H1 (cell line): ENCODE measurements at regions not wholly inside any gene's neighbourhood (a gene's known extent, or its start where the extent isn't known, plus 50 kb on each side); places are given as distances from the start of the nearest gene placed in this dataset.

Experiments used
- CTCF ChIA-PET: fragments of 300-600 bp; sonication (Branson Sonifier 250); formaldehyde crosslinking; loops from one replicate; lab custom pipeline; 2021; ENCODE audit not compliant: partially characterized antibody; lab: Charles Lee
- POLR2A ChIA-PET: fragments of 300-600 bp; sonication (Branson Sonifier 250); formaldehyde crosslinking; loops from one replicate; lab custom pipeline; 2021; ENCODE audit warnings: inconsistent platforms; ENCODE audit not compliant: partially characterized antibody; lab: Charles Lee
- DNase-seq, 2 experiments: peaks; one replicate each; pipeline versions ENCODE4 v3.0.0 to v3.0.0-alpha.2; 2010 to 2022; ENCODE audit warnings: low spot score in 2 of 2, low read depth in 1 of 2, mixed read lengths in 1 of 2
- FAIRE-seq: peaks from 2 replicates; lab custom pipeline; 2011; peaks lifted over from hg19 to GRCh38; lab: Jason Lieb, UNC
- H2AFZ ChIP-seq: 2 replicates; pipeline ENCODE4 v1.8.1; 2012; ENCODE audit warnings: low read length, inconsistent platforms
- H2AK5ac ChIP-seq: 2 replicates; pipeline ENCODE4 v1.6.1; 2013; ENCODE audit warnings: low read depth, low read length
- H2BK120ac ChIP-seq: replicated peaks from 2 replicates; pipeline ENCODE3; 2013; ENCODE audit warnings: low read depth, low read length, inconsistent platforms
- H2BK12ac ChIP-seq: 2 replicates; pipeline ENCODE4 v1.6.1; 2013; ENCODE audit warnings: low read depth, low read length
- H2BK15ac ChIP-seq: 2 replicates; pipeline ENCODE4 v1.6.1; 2013; ENCODE audit warnings: low read length
- H2BK20ac ChIP-seq: 2 replicates; pipeline ENCODE4 v1.6.1; 2013; ENCODE audit warnings: low read length
- H2BK5ac ChIP-seq: 2 replicates; pipeline ENCODE4 v1.6.1; 2013; ENCODE audit warnings: low read depth, low read length
- H3K14ac ChIP-seq: 2 replicates; pipeline ENCODE4 v1.6.1; 2013; ENCODE audit warnings: inconsistent platforms; ENCODE audit not compliant: insufficient read length
- H3K18ac ChIP-seq: 2 replicates; pipeline ENCODE4 v1.6.1; 2013; ENCODE audit warnings: low read length; ENCODE audit errors: extremely low read depth
- H3K23ac ChIP-seq: 2 replicates; pipeline ENCODE4 v1.6.1; 2013; ENCODE audit warnings: inconsistent platforms; ENCODE audit not compliant: insufficient read length
- H3K23me2 ChIP-seq: 2 replicates; pipeline ENCODE4 v1.6.1; 2013; ENCODE audit warnings: low read depth, low read length
- H3K27ac ChIP-seq: 2 replicates; pipeline ENCODE4 v1.6.1; 2011; ENCODE audit warnings: low read depth, low read length, inconsistent platforms
- H3K27me3 ChIP-seq, 4 experiments: replicated peaks in 1 of 4; 1 replicate in 1 of 4; 2 replicates in 3 of 4; pipeline versions ENCODE4 v1.6.1 to v1.8.1; 2011 to 2013; ENCODE audit warnings: low read length in 3 of 4, mild to moderate bottlenecking in 3 of 4, inconsistent platforms in 2 of 4, mixed read lengths in 2 of 4, moderate library complexity in 1 of 4; ENCODE audit not compliant: control insufficient read depth in 3 of 4, insufficient read depth in 3 of 4; ENCODE audit errors: extremely low read depth in 1 of 4
- H3K36me3 ChIP-seq, 4 experiments: 2 replicates each; pipeline versions ENCODE4 v1.6.1 to v1.8.1; 2011 to 2013; ENCODE audit warnings: mild to moderate bottlenecking in 4 of 4, low read length in 3 of 4, moderate library complexity in 2 of 4, control low read depth in 1 of 4, inconsistent platforms in 1 of 4; ENCODE audit not compliant: insufficient read depth in 4 of 4, control insufficient read depth in 2 of 4
- H3K4ac ChIP-seq: replicated peaks from 2 replicates; pipeline ENCODE3; 2013; ENCODE audit warnings: low read length, low read depth, mixed read lengths, inconsistent platforms; ENCODE audit not compliant: insufficient read length
- H3K4me1 ChIP-seq, 4 experiments: replicated peaks in 1 of 4; 1 replicate in 1 of 4; 2 replicates in 3 of 4; pipeline versions ENCODE4 v1.6.1 to v1.8.1; 2011 to 2013; ENCODE audit warnings: low read length in 3 of 4, inconsistent platforms in 2 of 4, mixed read lengths in 1 of 4; ENCODE audit not compliant: insufficient read depth in 4 of 4, control insufficient read depth in 3 of 4
- H3K4me2 ChIP-seq, 2 experiments: 2 replicates each; pipeline versions ENCODE4 v1.6.1 to v1.8.1; 2011 to 2013; ENCODE audit warnings: low read depth in 2 of 2, low read length in 2 of 2, control low read depth in 1 of 2, inconsistent platforms in 1 of 2, mild to moderate bottlenecking in 1 of 2; ENCODE audit not compliant: insufficient read depth in 1 of 2
- H3K4me3 ChIP-seq, 4 experiments: fragments of 200-600, 300-600 bp in 1 of 4; sonication (generic), shearing (Covaris generic), sonication (Bioruptor Twin) in 1 of 4; 2 replicates each; pipeline versions ENCODE4 v1.5.1 to v1.8.1; 2011 to 2016; ENCODE audit warnings: low read length in 4 of 4, low read depth in 3 of 4, control low read depth in 2 of 4, inconsistent platforms in 2 of 4, mild to moderate bottlenecking in 2 of 4, mixed read lengths in 1 of 4, moderate library complexity in 1 of 4; ENCODE audit not compliant: insufficient read depth in 2 of 4; ENCODE audit errors: extremely low read depth in 1 of 4
- H3K56ac ChIP-seq: replicated peaks from 2 replicates; pipeline ENCODE3; 2013; ENCODE audit warnings: low read depth, mild to moderate bottlenecking, mixed read lengths, low read length, inconsistent platforms; ENCODE audit not compliant: insufficient read length
- H3K79me1 ChIP-seq: 2 replicates; pipeline ENCODE4 v1.6.1; 2013; ENCODE audit warnings: low read depth, low read length, control low read depth
- H3K79me2 ChIP-seq, 2 experiments: 2 replicates each; pipeline versions ENCODE4 v1.6.1 to v1.8.1; 2012 to 2013; ENCODE audit warnings: low read length in 2 of 2, mild to moderate bottlenecking in 2 of 2, inconsistent platforms in 1 of 2; ENCODE audit not compliant: insufficient read depth in 2 of 2, control insufficient read depth in 1 of 2
- H3K9ac ChIP-seq, 4 experiments: replicated peaks in 1 of 4; 1 replicate in 1 of 4; 2 replicates in 3 of 4; pipeline versions ENCODE4 v1.6.1 to v1.8.1; 2011 to 2013; ENCODE audit warnings: low read depth in 3 of 4, low read length in 3 of 4, control low read depth in 2 of 4, mild to moderate bottlenecking in 2 of 4, moderate library complexity in 2 of 4, inconsistent platforms in 1 of 4; ENCODE audit errors: extremely low read depth in 1 of 4
- H3K9me3 ChIP-seq, 2 experiments: 2 replicates each; pipeline versions ENCODE4 v1.6.1 to v1.8.1; 2012 to 2013; ENCODE audit warnings: mild to moderate bottlenecking in 2 of 2, moderate library complexity in 2 of 2, control low read depth in 1 of 2, inconsistent platforms in 1 of 2, low read depth in 1 of 2, low read length in 1 of 2, mixed read lengths in 1 of 2; ENCODE audit not compliant: insufficient read depth in 2 of 2
- H4K20me1 ChIP-seq, 2 experiments: replicated peaks in 1 of 2; 2 replicates each; pipeline versions ENCODE3 to v1.8.1; 2011 to 2013; ENCODE audit warnings: inconsistent platforms in 2 of 2, low read length in 2 of 2, mild to moderate bottlenecking in 1 of 2; ENCODE audit not compliant: insufficient read depth in 2 of 2, control insufficient read depth in 1 of 2
- H4K5ac ChIP-seq: 2 replicates; pipeline ENCODE4 v1.6.1; 2013; ENCODE audit warnings: low read length, low read depth, mixed read lengths, inconsistent platforms; ENCODE audit not compliant: insufficient read length
- H4K8ac ChIP-seq: 2 replicates; pipeline ENCODE4 v1.8.0; 2013; ENCODE audit warnings: mild to moderate bottlenecking, moderate library complexity, low read length, inconsistent platforms; ENCODE audit not compliant: insufficient read depth; ENCODE audit errors: extremely low read depth
- H4K91ac ChIP-seq: replicated peaks from 2 replicates; pipeline ENCODE3; 2013; ENCODE audit warnings: low read length, mixed read lengths, inconsistent platforms; ENCODE audit not compliant: insufficient read length
- GABPA ChIP-seq: IDR thresholded peaks from 2 replicates; pipeline ENCODE4 v1.6.1; 2011; ENCODE audit warnings: mild to moderate bottlenecking, low read length, moderate library complexity, borderline replicate concordance; ENCODE audit not compliant: insufficient read depth
- HDAC2 ChIP-seq, 2 experiments: fragments of 300-600 bp in 1 of 2; sonication (generic) in 1 of 2; IDR thresholded peaks; 2 replicates each; pipeline ENCODE4 v1.6.1; 2011 to 2012; ENCODE audit warnings: low read depth in 2 of 2, low read length in 2 of 2, mild to moderate bottlenecking in 2 of 2, moderate library complexity in 2 of 2, borderline replicate concordance in 1 of 2, inconsistent platforms in 1 of 2
- KDM1A ChIP-seq: fragments of 200-600, 300-600 bp; sonication (generic); IDR thresholded peaks from 2 replicates; pipeline ENCODE4 v1.7.1; 2016; ENCODE audit warnings: mild to moderate bottlenecking, low read length, borderline replicate concordance
- KDM5A ChIP-seq: fragments of 200-600 bp; IDR thresholded peaks from 2 replicates; pipeline ENCODE4 v1.7.1; 2012; ENCODE audit warnings: mild to moderate bottlenecking, low read length, inconsistent platforms, mixed read lengths
- MAFK ChIP-seq: IDR thresholded peaks from 2 replicates; pipeline ENCODE4 v1.6.1; 2012; ENCODE audit warnings: low read depth, mild to moderate bottlenecking, improper control_type of control experiment, low read length
- SP4 ChIP-seq: IDR thresholded peaks from 2 replicates; pipeline ENCODE4 v1.6.1; 2012; ENCODE audit warnings: low read length, inconsistent platforms
- ZNF274 ChIP-seq: IDR thresholded peaks from 2 replicates; pipeline ENCODE4 v1.7.0; 2012; ENCODE audit warnings: low read length, borderline replicate concordance; ENCODE audit errors: extremely low read depth
- WGBS, 2 experiments: shearing (Covaris generic) in 1 of 2; methylation state at CpG; one replicate each; pipeline versions ENCODE4 v1.1.6 to v1.1.7; 2013 to 2015; ENCODE audit warnings: low lambda C conversion rate in 2 of 2, mixed read lengths in 2 of 2, inconsistent platforms in 1 of 2, low coverage in 1 of 2, missing lambda C conversion rate in 1 of 2; ENCODE audit not compliant: insufficient replicate concordance in 2 of 2, insufficient coverage in 1 of 2, insufficient read length in 1 of 2; ENCODE audit errors: extremely low coverage in 1 of 2, missing lambda C conversion rate in 1 of 2; 5-methylcytosine and 5-hydroxymethylcytosine counted together

DNA sequence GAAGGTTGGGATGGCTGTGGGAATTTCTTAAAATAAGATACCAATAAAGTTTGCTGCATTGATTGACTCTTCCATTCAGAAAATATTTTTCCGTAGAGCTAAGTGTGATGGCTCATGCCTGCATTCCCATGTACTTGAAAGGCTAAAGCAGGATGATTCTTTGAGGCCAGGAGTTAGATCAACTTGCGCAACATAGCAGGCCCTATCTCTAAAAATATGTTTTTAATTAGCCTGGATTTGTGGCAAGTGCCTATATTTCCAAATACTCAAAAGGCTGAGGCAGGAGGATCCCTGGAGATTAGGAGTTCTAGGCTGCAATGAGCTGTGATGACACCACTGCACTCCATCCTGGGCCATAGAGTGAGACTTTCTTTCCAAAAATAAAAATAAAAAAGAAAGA, 431.2 kb upstream of the PTCHD4 start:
- H2BK120ac ChIP-seq, result no peak overlapping the region
- H3K23ac ChIP-seq, result no peak overlapping the region
- H2BK5ac ChIP-seq, result no peak overlapping the region
- H3K4me2 ChIP-seq, result no peak overlapping the region
- FAIRE-seq, result no peak
- H3K56ac ChIP-seq, result no peak overlapping the region
- no peak overlapping the region for H2BK12ac ChIP-seq
- no peaks in the 10 kb centered on the region for H3K27me3 ChIP-seq
- no peak overlapping the region for H2BK15ac ChIP-seq
- no peak overlapping the region for H3K14ac ChIP-seq
- H3K9me3 ChIP-seq, result peaks cover 0 to 6% of the 10 kb centered on the region in 2 experiments; a peak in 1 of 4 replicates
- no peak for TF ChIP-seq SP4
- TF ChIP-seq MAFK, result no peak
- no peak for TF ChIP-seq HDAC2 (IDR thresholded peaks at IDR 0.05; ENCODE audit: borderline replicate concordance in 1 of 2, low read depth in 2 of 2, low read length in 2 of 2)
- TF ChIP-seq ZNF274, result no peak
- TF ChIP-seq KDM5A, result no peak
- TF ChIP-seq KDM1A, result no peak
- no peak for TF ChIP-seq GABPA
- ChIA-PET POLR2A (no interaction called here), CTCF (no interaction called here)
- H3K4me3 ChIP-seq, result no peak overlapping the region
- no peaks in the 10 kb centered on the region for H3K23me2 ChIP-seq
- H3K36me3 ChIP-seq, result no peaks in the 10 kb centered on the region
- H3K4me1 ChIP-seq, result no peaks in the 10 kb centered on the region
- H2AK5ac ChIP-seq, result no peak overlapping the region
- no peak overlapping the region for H3K4ac ChIP-seq
- no peak overlapping the region for H4K5ac ChIP-seq
- H4K20me1 ChIP-seq, result no peaks in the 10 kb centered on the region
- no peaks in the 10 kb centered on the region for H3K79me2 ChIP-seq
- no peak overlapping the region for H4K8ac ChIP-seq
- WGBS, 2 experiments, result 89% methylated on average over 2 of the region's 2 CpGs; no CpG with 5 or more reads in 1 of the 2 experiments
- H3K27ac ChIP-seq, result no peak overlapping the region
- H2AFZ ChIP-seq, result no peak overlapping the region
- no peak overlapping the region for H4K91ac ChIP-seq
- no peaks in the 10 kb centered on the region for H3K79me1 ChIP-seq
- no peak overlapping the region for H3K9ac ChIP-seq
- H2BK20ac ChIP-seq, result no peak overlapping the region
- no peak for DNase-seq
- H3K18ac ChIP-seq, result no peak overlapping the region
